ENCODE measurements at regions not wholly inside any gene's neighbourhood (a gene's known extent, or its start where the extent isn't known, plus 50 kb on each side); places are given as distances from the start of the nearest gene placed in this dataset.

- no peak for TF ChIP-seq CTCF (conservative IDR thresholded peaks at IDR 0.05; ENCODE audit: low read depth, low read length)
- TF ChIP-seq EZH2 (IDR thresholded peaks at IDR 0.05; ENCODE audit: borderline replicate concordance, low read depth, low read length, poor library complexity, severe bottlenecking): no peak
- ChIA-PET POLR2A (ENCODE audit: low non-redundant PET) (no interaction called here), CTCF (no interaction called here)
- intact Hi-C loops (cut with micrococcal nuclease; ENCODE audit: unreplicated experiment): no loop called here
- Histone ChIP-seq H3K27me3 (replicated peaks; ENCODE audit: insufficient read depth, low read depth, low read length, poor library complexity) (no peaks in the 10 kb centered on the region), H3K4me3 (ENCODE audit: low read depth, low read length, poor library complexity, severe bottlenecking) (no peak overlapping the region), H3K36me3 (ENCODE audit: insufficient read depth, low read length, poor library complexity, severe bottlenecking) (no peaks in the 10 kb centered on the region), H3K27ac (ENCODE audit: low read depth, low read length, poor library complexity, severe bottlenecking) (no peak overlapping the region), H3K9me3 (ENCODE audit: low read depth, low read length, poor library complexity, severe bottlenecking) (no peaks in the 10 kb centered on the region), H3K4me1 (ENCODE audit: insufficient read depth, low read length, poor library complexity, severe bottlenecking) (no peaks in the 10 kb centered on the region)
- BruUV-seq (replicated peaks): no TSS peak
- no peak for DNase-seq (ENCODE audit: low spot score)
Observed at GRCh38 chr18:51417643-51418483, 220.4 kb upstream of the MEX3C start.

GRCh38 chr18:51425475-51425874 lies 228.0 kb upstream of the MEX3C start:
- no TSS peak for BruUV-seq (replicated peaks)
- ChIA-PET POLR2A (ENCODE audit: low non-redundant PET) (no interaction called here), CTCF (no interaction called here)
- Histone ChIP-seq H3K4me1 (ENCODE audit: insufficient read depth, low read length, poor library complexity, severe bottlenecking) (no peaks in the 10 kb centered on the region), H3K4me3 (ENCODE audit: low read depth, low read length, poor library complexity, severe bottlenecking) (no peak overlapping the region), H3K27me3 (replicated peaks; ENCODE audit: insufficient read depth, low read depth, low read length, poor library complexity) (no peaks in the 10 kb centered on the region), H3K9me3 (ENCODE audit: low read depth, low read length, poor library complexity, severe bottlenecking) (no peaks in the 10 kb centered on the region), H3K27ac (ENCODE audit: low read depth, low read length, poor library complexity, severe bottlenecking) (no peak overlapping the region), H3K36me3 (ENCODE audit: insufficient read depth, low read length, poor library complexity, severe bottlenecking) (no peaks in the 10 kb centered on the region)
- no peak for DNase-seq (ENCODE audit: low spot score)
- intact Hi-C loops (cut with micrococcal nuclease; ENCODE audit: unreplicated experiment): no loop called here
- TF ChIP-seq EZH2 (IDR thresholded peaks at IDR 0.05; ENCODE audit: borderline replicate concordance, low read depth, low read length, poor library complexity, severe bottlenecking): no peak
- TF ChIP-seq CTCF (conservative IDR thresholded peaks at IDR 0.05; ENCODE audit: low read depth, low read length): no peak

- Histone ChIP-seq H3K9me3 (ENCODE audit: low read depth, low read length, poor library complexity, severe bottlenecking) (no peaks in the 10 kb centered on the region), H3K4me3 (ENCODE audit: low read depth, low read length, poor library complexity, severe bottlenecking) (no peak overlapping the region), H3K27me3 (replicated peaks; ENCODE audit: insufficient read depth, low read depth, low read length, poor library complexity) (no peaks in the 10 kb centered on the region), H3K36me3 (ENCODE audit: insufficient read depth, low read length, poor library complexity, severe bottlenecking) (no peaks in the 10 kb centered on the region), H3K27ac (ENCODE audit: low read depth, low read length, poor library complexity, severe bottlenecking) (no peak overlapping the region), H3K4me1 (ENCODE audit: insufficient read depth, low read length, poor library complexity, severe bottlenecking) (no peaks in the 10 kb centered on the region)
- no TSS peak for BruUV-seq (replicated peaks)
- intact Hi-C loops (cut with micrococcal nuclease; ENCODE audit: unreplicated experiment): no loop called here
- TF ChIP-seq CTCF (conservative IDR thresholded peaks at IDR 0.05; ENCODE audit: low read depth, low read length) (no peak), EZH2 (IDR thresholded peaks at IDR 0.05; ENCODE audit: borderline replicate concordance, low read depth, low read length, poor library complexity, severe bottlenecking) (no peak)
- POLR2A ChIA-PET (ENCODE audit: low non-redundant PET): no interaction called here
- DNase-seq (ENCODE audit: low spot score): peak; percentile 38
- CTCF ChIA-PET: no interaction called here
Observed at GRCh38 chr18:51425889-51426288, 228.4 kb upstream of the MEX3C start.

Data from A673 (cell line).